ENCODE measurements at regions not wholly inside any gene's neighbourhood (a gene's known extent, or its start where the extent isn't known, plus 50 kb on each side); places are given as distances from the start of the nearest gene placed in this dataset.

DNA sequence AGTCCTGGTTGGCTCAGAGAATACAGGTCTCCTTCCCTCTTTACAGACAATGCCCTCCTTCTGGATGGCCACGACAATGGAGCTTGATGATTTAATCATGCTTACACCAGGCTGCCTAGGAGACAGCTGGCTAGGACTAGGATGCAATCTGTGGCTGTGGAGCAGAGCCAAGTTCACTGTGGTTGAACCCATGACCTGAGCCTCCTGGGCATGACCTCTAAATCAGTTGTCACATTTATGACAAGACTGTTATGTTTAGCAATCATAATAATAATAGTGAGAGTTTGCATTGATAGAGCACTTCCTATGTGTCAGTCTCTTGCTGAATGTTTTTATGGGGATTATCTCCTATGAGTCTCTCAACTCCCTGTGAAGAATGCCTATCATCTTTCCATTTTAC lies 244.1 kb downstream of the ICOS start:
- DNase-seq (ENCODE audit: low spot score), result no peak

GRCh38 chr2:204183608-204184007 lies 247.0 kb downstream of the ICOS start:
- no peak for DNase-seq (ENCODE audit: low spot score)

GRCh38 chr2:204184226-204184625 lies 247.7 kb downstream of the ICOS start:
- DNase-seq (ENCODE audit: low spot score), result no peak

DNA sequence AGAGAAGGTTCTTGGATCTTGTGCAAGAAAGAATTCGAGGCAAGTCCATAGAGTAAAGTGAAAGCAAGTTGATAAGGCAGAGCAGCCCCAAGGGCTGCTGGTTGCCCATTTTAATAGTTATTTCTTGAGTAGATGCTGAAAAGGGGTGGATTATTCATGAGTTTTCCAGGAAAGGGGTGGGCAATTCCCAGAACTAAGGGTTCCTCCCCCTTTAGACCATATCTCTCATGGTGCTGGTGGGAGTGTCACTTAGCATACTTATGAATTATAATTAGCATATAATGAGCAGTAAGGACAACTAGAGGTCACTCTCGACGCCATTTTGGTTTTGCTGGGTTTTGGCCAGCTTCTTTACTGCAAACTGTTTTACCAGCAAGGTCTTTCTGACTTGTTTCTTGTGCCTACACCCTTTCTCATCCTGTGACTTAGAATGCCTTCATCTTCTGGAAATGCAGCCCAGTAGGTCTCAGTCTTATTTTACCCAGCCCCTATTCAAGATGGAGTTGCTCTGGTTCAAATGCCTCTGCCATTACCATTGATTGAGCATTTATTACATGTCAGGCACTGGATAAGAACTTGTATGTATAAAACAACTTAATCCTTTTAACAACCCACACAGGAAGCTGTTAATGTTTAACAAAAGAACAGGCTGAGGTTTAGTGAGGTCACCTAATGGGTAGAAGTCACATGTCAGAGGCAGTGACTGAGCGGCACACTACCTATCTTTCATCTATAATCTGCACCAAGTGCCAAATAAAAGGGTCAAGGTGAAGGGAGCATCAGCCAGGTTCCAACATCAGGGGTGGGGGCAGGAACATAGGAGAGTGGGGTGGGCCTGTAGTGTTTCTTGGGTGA lies 250.9 kb downstream of the ICOS start:
- DNase-seq (ENCODE audit: low spot score), result peak; percentile 80

- DNase-seq (ENCODE audit: low spot score), result no peak
Measured at GRCh38 chr2:204191574-204191973, 255.0 kb downstream of the ICOS start.

DNA sequence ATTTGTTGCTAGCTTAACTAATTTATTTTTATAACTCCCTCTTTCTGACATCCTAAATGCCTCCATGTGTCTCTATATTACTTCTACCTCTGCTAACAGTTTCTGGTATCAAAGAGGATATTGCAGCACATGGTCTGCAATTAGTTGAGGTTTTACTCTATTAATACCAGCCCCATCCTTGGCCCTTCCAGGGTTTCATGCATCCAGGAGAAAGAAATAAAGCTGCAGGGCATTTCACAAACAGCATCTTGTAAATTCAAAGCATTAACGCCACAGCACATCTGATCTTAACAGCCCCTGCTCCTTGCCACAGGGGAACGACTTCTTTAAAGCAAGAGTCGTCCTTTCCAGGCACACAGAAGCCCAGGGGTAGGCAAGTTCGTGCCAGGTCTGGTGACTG lies 258.9 kb downstream of the ICOS start:
- no peak for DNase-seq (ENCODE audit: low spot score)

DNA sequence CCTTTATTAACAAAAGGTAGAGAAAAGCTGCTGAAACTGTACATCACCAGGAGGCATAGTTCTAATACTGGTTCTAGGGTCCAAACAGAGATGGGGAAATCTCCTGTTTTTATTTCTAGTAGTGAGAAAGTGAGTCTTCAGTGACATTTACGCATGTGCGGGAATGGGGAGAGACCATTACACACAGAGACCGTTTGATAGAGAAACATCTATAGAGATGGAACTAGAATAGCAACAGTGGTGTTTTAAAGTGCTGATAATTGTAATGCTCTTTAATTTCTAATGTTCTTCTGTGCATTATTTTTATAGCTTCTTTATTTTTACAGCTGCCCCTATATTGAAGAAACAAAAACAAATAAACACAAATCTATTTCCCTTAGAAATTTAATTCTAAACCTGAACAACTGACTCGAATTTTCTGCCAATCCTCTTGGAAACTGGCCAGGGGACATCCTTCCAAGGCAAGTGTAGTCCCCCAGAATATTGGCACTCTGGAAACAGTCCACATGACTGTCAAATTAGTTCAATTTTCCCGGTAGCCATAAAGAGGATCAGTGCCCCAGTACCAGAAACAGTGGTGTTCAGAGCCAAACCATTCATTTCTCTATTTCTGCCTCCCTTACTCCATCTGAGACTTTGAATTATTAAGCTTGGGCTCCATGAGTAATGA lies 260.9 kb downstream of the ICOS start:
- DNase-seq (ENCODE audit: low spot score), result no peak

- DNase-seq (ENCODE audit: low spot score), result no peak
Measured at GRCh38 chr2:204199357-204199756, 262.8 kb downstream of the ICOS start.

DNA sequence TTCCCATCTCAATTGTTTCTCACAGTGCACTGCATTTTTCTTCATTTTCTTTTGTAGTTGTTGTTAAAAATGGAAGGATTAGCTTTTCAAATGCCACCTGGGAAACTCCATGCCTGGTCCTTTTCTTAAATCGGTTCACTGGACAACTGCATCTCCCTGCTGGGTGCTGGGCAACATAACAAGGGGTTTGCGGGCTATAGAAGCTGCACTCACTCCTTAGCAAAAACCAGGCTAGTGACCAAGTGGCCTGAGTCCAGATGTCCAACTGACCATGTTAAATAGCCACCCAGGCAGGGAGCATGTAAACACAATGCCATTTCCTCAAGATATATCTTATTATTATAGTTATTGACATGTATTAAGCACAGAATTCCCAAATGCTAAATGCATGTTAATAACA lies 264.9 kb downstream of the ICOS start:
- no peak for DNase-seq (ENCODE audit: low spot score)

- DNase-seq (ENCODE audit: low spot score), result no peak
Measured at GRCh38 chr2:204202253-204202652, 265.7 kb downstream of the ICOS start.

GRCh38 chr2:204203704-204204103 lies 267.1 kb downstream of the ICOS start:
- DNase-seq (ENCODE audit: low spot score), result no peak

GRCh38 chr2:204205082-204205481 lies 268.5 kb downstream of the ICOS start:
- DNase-seq (ENCODE audit: low spot score), result peak; percentile 23

DNA sequence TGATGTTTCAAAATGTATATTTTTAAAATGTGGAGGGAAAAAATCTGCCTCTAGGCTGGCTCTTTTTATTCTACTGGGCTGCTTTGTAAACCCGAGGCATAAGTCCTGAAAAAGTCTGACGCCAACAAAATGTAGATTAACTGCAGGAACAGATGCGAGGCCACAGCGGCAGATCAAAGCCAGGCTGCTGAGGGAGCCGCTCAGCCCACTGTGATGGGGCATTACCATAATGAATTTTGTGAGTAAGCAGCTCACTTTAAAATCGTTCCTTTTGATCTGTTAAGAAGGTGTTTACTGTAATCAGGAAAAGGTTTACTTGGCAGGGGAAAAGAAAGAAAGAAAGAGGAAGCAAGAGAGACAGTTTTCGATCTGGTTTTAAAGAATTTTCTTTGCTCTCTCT lies 269.0 kb downstream of the ICOS start:
- peak; percentile 86 for DNase-seq (ENCODE audit: low spot score)

- no peak for DNase-seq (ENCODE audit: low spot score)
Measured at GRCh38 chr2:204207866-204208265, 271.3 kb downstream of the ICOS start.

GRCh38 chr2:204213588-204213987 lies 277.0 kb downstream of the ICOS start:
- DNase-seq (ENCODE audit: low spot score), result no peak

GRCh38 chr2:204218040-204218439 lies 281.5 kb downstream of the ICOS start:
- no peak for DNase-seq (ENCODE audit: low spot score)

- no peak for DNase-seq (ENCODE audit: low spot score)
Measured at GRCh38 chr2:204219196-204219595, 282.6 kb downstream of the ICOS start.

DNA sequence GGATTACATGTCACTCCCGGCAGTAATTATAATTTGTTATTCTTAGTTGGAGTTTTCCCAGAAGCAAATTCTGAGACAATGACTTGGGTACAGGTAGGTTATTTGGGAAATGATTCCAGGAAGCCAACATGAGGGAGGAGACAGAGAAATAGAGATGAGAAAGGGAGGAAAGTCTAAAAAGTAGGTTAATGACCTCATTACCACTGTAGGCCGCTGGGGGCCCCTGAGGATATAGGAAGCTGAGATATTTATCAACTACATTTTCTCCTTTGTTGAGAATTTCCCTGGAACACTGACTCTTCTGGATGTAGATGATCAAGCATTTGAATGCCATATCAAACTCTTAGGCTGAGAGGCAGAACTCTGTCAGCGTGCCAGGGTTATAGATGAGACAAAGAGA lies 284.3 kb downstream of the ICOS start:
- no peak for DNase-seq (ENCODE audit: low spot score)

GRCh38 chr2:204223046-204223445 lies 286.5 kb downstream of the ICOS start:
- no peak for DNase-seq (ENCODE audit: low spot score)

GRCh38 chr2:204223544-204223943 lies 287.0 kb downstream of the ICOS start:
- no peak for DNase-seq (ENCODE audit: low spot score)

DNA sequence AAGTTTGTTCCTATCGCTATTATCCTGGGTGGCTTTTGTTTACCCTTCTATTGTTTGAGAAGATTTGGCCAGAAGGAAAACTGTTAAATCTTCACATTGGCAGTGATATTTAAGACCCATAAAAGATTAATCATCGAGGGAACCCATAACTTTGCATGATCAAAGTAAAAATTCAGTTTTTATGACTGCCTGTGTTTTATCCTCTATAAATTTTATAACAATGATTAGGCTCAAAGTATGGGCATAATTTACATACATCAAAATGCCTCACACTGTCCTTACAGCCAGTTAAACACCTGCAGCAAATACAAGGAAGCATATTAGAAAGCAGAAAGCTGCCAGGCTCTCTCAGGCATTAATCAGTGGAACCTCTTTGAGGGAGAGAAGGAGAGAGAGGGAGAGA lies 289.1 kb downstream of the ICOS start:
- no peak for DNase-seq (ENCODE audit: low spot score)

GRCh38 chr2:204226305-204226880 lies 289.8 kb downstream of the ICOS start:
- no peak for DNase-seq (ENCODE audit: low spot score)

- DNase-seq (ENCODE audit: low spot score), result no peak
Measured at GRCh38 chr2:204228169-204228886, 291.8 kb downstream of the ICOS start.
